PC-3 (cell line): ENCODE measurements at regions not wholly inside any gene's neighbourhood (a gene's known extent, or its start where the extent isn't known, plus 50 kb on each side); places are given as distances from the start of the nearest gene placed in this dataset.

Experiments used
- ATAC-seq: fragments of 200-7000 bp; cut with Tn5 transposase; 2 replicates; pipeline ENCODE4 v1.9.1; 2020; ENCODE audit warnings: mild to moderate bottlenecking, moderate library complexity
- BruUV-seq: library from RNA; stranded (reverse); fragments of 400-500 nt; replicated peaks from 2 replicates; lab custom pipeline; 2021; lab: Mats Ljungman, UMichigan
- CTCF ChIA-PET: fragments of 300-600 bp; sonication (Branson Sonifier 250); formaldehyde crosslinking; loops from one replicate; lab custom pipeline; 2022; ENCODE audit warnings: antibody characterized with exemption; lab: Charles Lee
- POLR2A ChIA-PET: fragments of 300-600 bp; sonication (Branson Sonifier 250); formaldehyde crosslinking; loops from one replicate; lab custom pipeline; 2022; ENCODE audit warnings: antibody characterized with exemption; ENCODE audit not compliant: unreplicated experiment; lab: Charles Lee
- DNase-seq: peaks from one replicate; pipeline ENCODE4 v3.0.0-alpha.2; 2015
- H2AFZ ChIP-seq: fragments of 300-600 bp; sonication (generic); 2 replicates; pipeline ENCODE4 v1.6.0; 2016; ENCODE audit warnings: antibody characterized with exemption, low read length
- H3F3A ChIP-seq: fragments of 300-600 bp; sonication (generic); one replicate; pipeline ENCODE4 v1.6.0; 2017; ENCODE audit warnings: antibody characterized with exemption, low read length, control low read depth, mild to moderate bottlenecking; ENCODE audit not compliant: unreplicated experiment
- H3K27ac ChIP-seq: fragments of 300-600 bp; sonication (generic); 2 replicates; pipeline ENCODE4 v1.5.1; 2016; ENCODE audit warnings: mild to moderate bottlenecking, low read length
- H3K27me3 ChIP-seq: fragments of 300-600 bp; sonication (generic); 2 replicates; pipeline ENCODE4 v1.6.1; 2016; ENCODE audit warnings: low read length, mixed read lengths
- H3K36me3 ChIP-seq: fragments of 300-600 bp; sonication (generic); 2 replicates; pipeline ENCODE4 v1.6.1; 2016; ENCODE audit warnings: low read depth, mixed run types, low read length, mixed read lengths
- H3K4me1 ChIP-seq: fragments of 300-600 bp; sonication (generic); 2 replicates; pipeline ENCODE4 v1.5.1; 2016; ENCODE audit warnings: low read length; ENCODE audit not compliant: insufficient read depth
- H3K4me2 ChIP-seq: fragments of 300-600 bp; sonication (generic); 2 replicates; pipeline ENCODE4 v1.6.0; 2016; ENCODE audit warnings: low read length
- H3K4me3 ChIP-seq: fragments of 300-600 bp; sonication (generic); 2 replicates; pipeline ENCODE4 v1.5.1; 2016; ENCODE audit warnings: mild to moderate bottlenecking, low read length, mixed read lengths
- H3K79me2 ChIP-seq: fragments of 300-600 bp; sonication (generic); 2 replicates; pipeline ENCODE4 v1.6.1; 2017; ENCODE audit warnings: low read length, mixed read lengths
- H3K9ac ChIP-seq: fragments of 300-600 bp; sonication (generic); 2 replicates; pipeline ENCODE4 v1.6.0; 2016; ENCODE audit warnings: mild to moderate bottlenecking, low read length
- H3K9me2 ChIP-seq: fragments of 300-600 bp; sonication (generic); replicated peaks from 2 replicates; pipeline ENCODE4 v1.6.1; 2016; ENCODE audit warnings: mixed run types, low read length, mixed read lengths
- H3K9me3 ChIP-seq: fragments of 300-600 bp; sonication (generic); 2 replicates; pipeline ENCODE4 v1.6.1; 2016; ENCODE audit warnings: low read length, mixed read lengths
- H4K20me1 ChIP-seq: fragments of 300-600 bp; sonication (generic); 2 replicates; pipeline ENCODE4 v1.6.1; 2016; ENCODE audit warnings: low read length, mixed read lengths
- EZH2 ChIP-seq: fragments of 300-600 bp; sonication (generic); IDR thresholded peaks from one replicate; pipeline ENCODE4 v1.6.1; 2017; ENCODE audit warnings: antibody characterized with exemption, mild to moderate bottlenecking, low read length; ENCODE audit not compliant: unreplicated experiment
- EZH2phosphoT487 ChIP-seq: fragments of 300-600 bp; sonication (generic); IDR thresholded peaks from 2 replicates; pipeline ENCODE4 v1.6.1; 2018; ENCODE audit warnings: mild to moderate bottlenecking, antibody characterized with exemption, low read length, borderline replicate concordance
- intact Hi-C: fragments of 100-400 bp; cut with micrococcal nuclease; formaldehyde crosslinking; loops from 2 replicates; pipeline ENCODE4 v1.9.0; 2023
- TF ChIP-seq, protein P1 (sequence below): fragments of 300-600 bp; sonication (generic); conservative IDR thresholded peaks from 2 replicates; pipeline ENCODE4 v1.5.1; 2017; ENCODE audit warnings: antibody characterized with exemption, low read depth, mild to moderate bottlenecking, low read length

DNA sequence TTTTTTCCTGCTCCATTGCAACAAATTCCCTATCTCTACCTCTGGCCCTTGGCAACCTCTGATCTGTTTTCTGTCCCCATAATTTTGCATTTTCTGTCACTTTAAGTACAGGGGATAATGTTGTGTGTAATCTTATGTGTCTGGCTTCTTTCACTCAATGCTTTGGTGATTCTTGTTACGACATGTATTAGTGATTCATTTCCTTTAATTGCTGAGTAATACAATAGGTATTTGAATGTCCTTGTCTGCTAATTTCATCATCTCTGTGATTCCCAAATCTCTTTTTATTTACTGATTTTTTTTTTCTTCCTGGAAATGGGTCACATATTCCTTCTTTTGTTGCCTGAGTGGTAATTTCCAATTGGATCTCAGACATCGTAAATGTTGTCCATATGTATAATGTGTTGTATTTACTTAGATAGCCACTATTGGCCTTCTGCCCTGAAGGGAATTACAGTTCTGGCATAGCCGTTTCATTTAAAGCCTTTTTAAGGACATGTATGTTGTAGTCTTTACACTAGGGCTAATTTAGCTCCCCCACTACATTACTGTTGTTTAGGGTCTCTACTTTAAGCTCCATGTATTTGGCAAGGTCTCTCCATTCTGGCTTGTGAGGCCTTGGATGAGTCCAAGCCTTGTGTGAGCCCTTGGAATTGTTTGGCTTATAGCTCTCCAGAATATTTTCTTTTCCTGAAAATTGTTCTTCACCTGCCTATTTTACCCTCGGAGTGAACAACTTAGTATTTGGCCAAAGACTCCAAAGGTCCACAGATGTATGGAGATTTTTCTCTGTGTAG lies 683.8 kb downstream of the LRRC70 start:
- Histone ChIP-seq H4K20me1 (no peaks in the 10 kb centered on the region), H3K79me2 (no peaks in the 10 kb centered on the region), H3K27me3 (no peaks in the 10 kb centered on the region), H3K27ac (no peak overlapping the region; the same call in 1 of the 2 replicates), H3K9me3 (no peaks in the 10 kb centered on the region), H3K4me1 (peaks cover 4% of the 10 kb centered on the region; the same call in 1 of the 2 replicates), H3F3A (no peaks in the 10 kb centered on the region), H3K9me2 (no peaks in the 10 kb centered on the region), H3K4me3 (no peak overlapping the region), H2AFZ (no peak overlapping the region), H3K4me2 (peak overlapping the region; percentile 21; the same call in 1 of the 2 replicates), H3K9ac (no peak overlapping the region), H3K36me3 (no peaks in the 10 kb centered on the region)
- TF ChIP-seq EZH2phosphoT487 (no peak), EZH2 (no peak)
- TF ChIP-seq, protein P1, sequence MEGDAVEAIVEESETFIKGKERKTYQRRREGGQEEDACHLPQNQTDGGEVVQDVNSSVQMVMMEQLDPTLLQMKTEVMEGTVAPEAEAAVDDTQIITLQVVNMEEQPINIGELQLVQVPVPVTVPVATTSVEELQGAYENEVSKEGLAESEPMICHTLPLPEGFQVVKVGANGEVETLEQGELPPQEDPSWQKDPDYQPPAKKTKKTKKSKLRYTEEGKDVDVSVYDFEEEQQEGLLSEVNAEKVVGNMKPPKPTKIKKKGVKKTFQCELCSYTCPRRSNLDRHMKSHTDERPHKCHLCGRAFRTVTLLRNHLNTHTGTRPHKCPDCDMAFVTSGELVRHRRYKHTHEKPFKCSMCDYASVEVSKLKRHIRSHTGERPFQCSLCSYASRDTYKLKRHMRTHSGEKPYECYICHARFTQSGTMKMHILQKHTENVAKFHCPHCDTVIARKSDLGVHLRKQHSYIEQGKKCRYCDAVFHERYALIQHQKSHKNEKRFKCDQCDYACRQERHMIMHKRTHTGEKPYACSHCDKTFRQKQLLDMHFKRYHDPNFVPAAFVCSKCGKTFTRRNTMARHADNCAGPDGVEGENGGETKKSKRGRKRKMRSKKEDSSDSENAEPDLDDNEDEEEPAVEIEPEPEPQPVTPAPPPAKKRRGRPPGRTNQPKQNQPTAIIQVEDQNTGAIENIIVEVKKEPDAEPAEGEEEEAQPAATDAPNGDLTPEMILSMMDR: no peak
- intact Hi-C loops: loop anchor here (1.0 kb wide), 1 partner anchor 137 kb away; no protein-coding TSS in a partner anchor
- DNase-seq (peak; percentile 64), ATAC-seq (peak; percentile 80)
- POLR2A ChIA-PET: no interaction called here
- CTCF ChIA-PET: no interaction called here
- TSS peak; percentile 79 for BruUV-seq

DNA sequence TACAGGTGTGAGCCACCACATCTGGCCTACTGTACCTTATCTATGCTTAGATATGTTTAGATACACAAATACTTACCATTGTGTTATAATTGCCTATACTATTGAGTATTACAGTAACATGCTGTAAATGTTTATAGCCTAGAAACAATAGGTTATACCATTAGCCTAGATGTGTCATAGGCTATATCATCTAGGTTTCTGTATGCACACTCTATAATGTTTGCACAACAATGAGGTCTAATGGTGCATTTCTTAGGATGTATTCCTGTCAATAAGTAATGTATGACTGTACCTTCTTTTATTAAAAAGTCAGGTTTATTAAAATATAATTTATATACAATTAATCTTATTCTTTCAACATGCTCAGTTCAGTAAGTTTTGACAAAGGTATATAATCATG lies 683.1 kb downstream of the LRRC70 start:
- Histone ChIP-seq H3K27ac (no peak overlapping the region), H3K4me1 (peaks cover 4% of the 10 kb centered on the region; the same call in 1 of the 2 replicates), H3F3A (no peaks in the 10 kb centered on the region), H3K4me3 (no peak overlapping the region), H3K27me3 (no peaks in the 10 kb centered on the region), H4K20me1 (no peaks in the 10 kb centered on the region), H3K4me2 (no peak overlapping the region), H3K79me2 (no peaks in the 10 kb centered on the region), H3K36me3 (no peaks in the 10 kb centered on the region), H2AFZ (no peak overlapping the region), H3K9me2 (no peaks in the 10 kb centered on the region), H3K9ac (no peak overlapping the region), H3K9me3 (no peaks in the 10 kb centered on the region)
- no TSS peak for BruUV-seq
- DNase-seq: peak; percentile 7
- peak; percentile 34 for ATAC-seq
- CTCF ChIA-PET: no interaction called here
- intact Hi-C loops: loop anchor here (1.0 kb wide), 1 partner anchor 136 kb away; no protein-coding TSS in a partner anchor
- POLR2A ChIA-PET: no interaction called here
- no peak for TF ChIP-seq EZH2
- TF ChIP-seq EZH2phosphoT487: no peak
- TF ChIP-seq, protein P1: no peak

DNA sequence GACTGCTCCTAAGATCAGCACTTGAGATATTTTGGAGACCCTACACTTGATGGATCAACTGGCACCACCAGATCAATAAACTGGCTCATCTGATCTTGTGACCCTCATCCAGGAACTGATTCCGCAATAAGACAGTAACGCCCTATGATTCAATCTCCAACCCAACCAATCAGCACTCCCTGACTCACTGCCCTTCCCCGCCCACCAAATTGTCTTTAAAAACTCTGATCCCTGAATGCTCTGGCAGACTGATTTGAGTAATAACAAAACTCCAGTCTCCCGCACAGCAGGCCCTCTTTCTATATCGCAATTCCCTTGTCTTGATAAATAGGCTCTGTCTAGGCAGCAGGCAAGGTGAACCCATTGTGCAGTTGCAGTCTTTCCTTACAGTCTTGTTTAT lies 677.0 kb downstream of the LRRC70 start:
- H3K79me2 ChIP-seq: no peaks in the 10 kb centered on the region
- H3K4me3 ChIP-seq: no peak overlapping the region
- no peaks in the 10 kb centered on the region for H3K36me3 ChIP-seq
- H3K27ac ChIP-seq: no peak overlapping the region
- no peak overlapping the region for H3K4me2 ChIP-seq
- DNase-seq (no peak), ATAC-seq (no peak)
- no peaks in the 10 kb centered on the region for H3F3A ChIP-seq
- no peaks in the 10 kb centered on the region for H3K27me3 ChIP-seq
- intact Hi-C loops: no loop called here
- POLR2A ChIA-PET: no interaction called here
- CTCF ChIA-PET: no interaction called here
- TF ChIP-seq, protein P1: no peak
- TF ChIP-seq EZH2phosphoT487 (no peak), EZH2 (no peak)
- H3K9me2 ChIP-seq: no peaks in the 10 kb centered on the region
- no peaks in the 10 kb centered on the region for H3K9me3 ChIP-seq
- BruUV-seq: no TSS peak
- no peak overlapping the region for H2AFZ ChIP-seq
- H3K9ac ChIP-seq: no peak overlapping the region
- no peaks in the 10 kb centered on the region for H4K20me1 ChIP-seq
- no peaks in the 10 kb centered on the region for H3K4me1 ChIP-seq
